Dermis blood vessel endothelial cell (primary cell): ENCODE measurements at regions not wholly inside any gene's neighbourhood (a gene's known extent, or its start where the extent isn't known, plus 50 kb on each side); places are given as distances from the start of the nearest gene placed in this dataset.

ENCODE experiments used
- DNase-seq: peaks from one replicate; pipeline ENCODE4 v3.0.0; 2010

DNA sequence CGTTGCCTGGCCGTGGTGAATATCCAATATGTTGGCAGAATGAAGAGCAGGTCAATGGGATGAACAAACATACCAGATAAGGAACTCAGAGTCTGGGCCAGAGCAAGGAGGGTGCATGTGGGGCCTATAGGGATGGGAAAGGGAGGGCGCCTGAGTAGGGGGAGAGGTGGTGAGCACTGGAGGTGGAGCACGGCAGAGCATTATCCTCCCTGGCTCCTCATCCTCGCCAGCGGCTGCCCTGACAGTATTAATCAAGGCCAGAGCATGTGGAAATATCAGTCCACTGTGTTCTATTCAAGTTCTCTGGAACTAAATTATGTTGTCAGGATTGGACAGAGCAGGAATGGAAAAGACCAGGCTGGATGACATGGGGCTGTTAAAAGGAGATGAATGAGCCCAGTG lies 254.8 kb upstream of the ZMIZ1 start:
- DNase-seq, result no peak

DNA sequence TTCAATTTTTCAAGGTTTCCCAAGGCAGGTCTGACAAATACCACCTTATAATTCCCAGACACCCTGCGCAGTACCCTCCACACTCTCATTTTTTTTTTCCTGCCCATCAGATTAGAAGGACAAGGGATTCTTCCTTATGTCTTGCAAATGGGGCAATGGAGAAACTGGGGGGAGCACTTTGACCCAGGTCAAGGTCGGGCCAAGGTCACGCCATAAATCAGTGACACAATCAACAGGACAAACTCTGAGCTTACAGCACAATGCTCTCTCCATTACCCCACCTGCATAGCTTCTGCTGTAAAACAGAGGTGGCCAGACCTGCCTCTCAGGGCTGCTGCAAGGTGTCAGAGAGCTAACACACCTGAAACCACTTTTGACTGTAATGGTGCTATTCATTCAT lies 254.4 kb upstream of the ZMIZ1 start:
- DNase-seq, result no peak

DNA sequence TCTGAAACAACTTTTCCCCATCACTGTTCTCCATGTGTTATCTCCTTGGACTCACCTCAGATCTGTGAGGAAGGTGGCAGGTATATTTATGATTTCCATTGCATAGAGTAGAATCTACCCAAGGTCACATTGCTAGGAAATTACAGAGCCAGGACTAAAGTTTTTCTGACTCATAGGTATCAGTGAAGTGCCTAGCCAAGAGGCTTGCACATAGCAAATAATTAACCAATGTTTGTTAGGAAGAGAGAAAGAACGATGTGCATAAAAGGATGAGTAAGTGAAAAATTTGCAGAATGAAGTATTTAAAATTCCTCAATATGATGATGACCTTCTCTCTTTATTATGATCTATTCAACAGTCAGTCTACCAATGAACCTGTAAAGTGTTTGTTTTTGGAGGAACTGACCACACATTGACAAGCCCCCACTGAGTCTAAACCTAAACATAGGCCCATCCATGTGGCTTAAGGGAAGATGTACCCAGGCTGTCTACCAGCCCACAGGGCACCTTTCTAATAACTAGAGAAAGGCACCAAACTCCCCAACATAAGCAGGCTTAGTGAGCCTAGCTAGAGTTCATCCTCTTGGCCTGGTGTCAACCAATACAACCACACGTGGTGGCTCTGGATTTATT lies 252.9 kb upstream of the ZMIZ1 start:
- DNase-seq, result no peak

DNA sequence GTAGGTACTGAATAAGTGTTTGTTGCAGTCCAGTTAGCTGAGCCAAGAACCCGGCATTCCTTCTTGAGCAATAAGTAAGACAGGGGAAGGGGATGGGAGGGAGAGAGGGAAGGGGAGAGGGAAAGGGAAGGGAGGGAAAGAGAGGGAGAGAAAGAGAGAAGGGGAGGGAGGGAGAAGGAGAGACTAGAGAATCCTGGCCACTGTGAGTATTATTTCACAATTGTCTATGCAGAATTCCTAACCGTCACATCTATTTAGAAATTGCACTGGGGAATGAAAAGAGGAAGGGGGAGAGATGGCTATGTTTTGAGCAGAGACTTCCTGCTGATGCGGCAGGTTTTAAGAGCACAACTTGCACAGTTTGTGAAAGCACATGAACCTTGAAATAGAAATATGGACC lies 251.4 kb upstream of the ZMIZ1 start:
- no peak for DNase-seq

DNA sequence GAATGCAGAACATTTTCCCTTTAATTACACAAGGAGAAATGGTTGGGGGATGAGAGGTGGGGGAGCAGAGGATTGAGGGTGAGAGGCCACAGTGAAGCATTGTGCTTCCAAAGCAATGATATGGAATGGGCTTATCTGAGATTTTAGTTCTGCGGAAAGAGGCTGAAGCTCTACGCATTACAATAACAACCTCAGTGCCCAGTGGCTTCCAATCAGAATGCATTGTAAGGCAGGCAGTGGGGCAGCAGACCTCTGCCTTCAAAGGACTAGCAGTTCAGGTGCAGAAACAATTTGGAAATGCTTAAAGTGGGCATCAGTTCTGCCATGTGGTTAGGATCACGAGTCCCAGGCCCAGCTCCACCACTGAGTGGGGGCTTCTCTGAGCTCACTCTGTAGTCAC lies 251.0 kb upstream of the ZMIZ1 start:
- no peak for DNase-seq

DNA sequence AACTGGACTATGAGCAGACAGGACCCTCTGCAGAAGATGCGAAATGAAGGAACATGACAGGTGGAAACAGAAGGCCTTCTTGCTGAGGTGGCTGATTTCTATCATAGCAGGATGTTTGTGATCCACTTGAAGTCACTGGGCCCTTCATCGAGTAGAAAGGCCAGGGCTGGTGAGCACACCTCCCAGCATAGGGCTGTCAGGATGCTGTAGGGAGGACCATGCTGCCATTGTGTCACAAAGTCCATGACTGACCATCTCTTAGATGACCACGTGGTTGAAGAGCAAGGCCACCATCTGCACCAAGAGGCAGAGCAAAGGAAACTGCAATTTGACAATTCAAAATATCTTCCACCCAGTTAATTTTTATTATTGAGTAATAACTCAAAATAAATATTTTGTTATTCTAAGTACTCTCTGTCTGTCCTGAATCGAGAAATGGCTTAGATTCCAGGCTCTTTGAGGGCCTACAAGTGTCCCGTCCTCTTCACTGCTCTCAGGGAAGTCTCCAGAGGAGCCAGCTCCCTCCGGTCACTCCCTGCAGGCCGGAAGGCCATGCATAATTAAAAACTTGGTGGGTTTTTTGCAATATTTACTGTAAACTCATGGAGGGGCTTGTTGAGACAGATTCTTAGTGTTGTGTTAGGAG lies 249.3 kb upstream of the ZMIZ1 start:
- DNase-seq, result no peak

DNA sequence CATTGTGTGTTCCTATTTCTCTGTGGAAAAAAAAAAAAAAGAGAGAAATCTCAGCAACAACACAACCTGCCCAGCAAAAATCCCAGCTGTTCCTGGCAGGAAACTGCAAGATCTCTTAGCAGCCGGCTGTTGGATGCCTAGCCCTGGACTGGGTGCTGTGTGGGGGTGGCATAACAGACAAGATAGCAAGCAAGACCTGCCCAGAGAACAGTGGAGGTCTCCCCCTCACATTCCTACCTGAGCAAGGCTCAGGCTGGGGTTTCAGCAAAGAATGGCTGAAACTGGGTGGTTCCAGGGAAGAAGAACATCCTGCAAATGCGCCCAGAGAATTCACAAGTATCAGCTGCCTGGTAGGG lies 248.8 kb upstream of the ZMIZ1 start:
- DNase-seq, result no peak

DNA sequence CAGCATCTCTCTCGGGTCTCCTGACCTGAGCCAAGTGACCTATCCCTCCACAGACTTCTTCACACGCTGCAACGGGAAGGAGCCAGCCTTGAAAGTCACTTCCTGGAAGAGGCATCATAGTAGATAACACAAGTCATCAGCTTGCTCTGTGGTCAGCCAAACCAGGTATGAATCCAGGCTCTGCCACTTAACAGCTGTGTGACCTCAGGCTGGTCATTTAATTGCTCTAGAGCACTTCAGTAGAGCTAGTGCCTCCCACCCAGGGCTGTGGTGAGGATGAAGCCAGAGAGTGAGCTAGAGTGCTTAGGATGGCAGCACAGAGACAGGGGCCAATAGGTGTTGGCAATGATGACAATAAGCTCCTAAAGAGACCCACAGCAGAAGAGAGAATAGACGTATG lies 247.7 kb upstream of the ZMIZ1 start:
- no peak for DNase-seq

DNA sequence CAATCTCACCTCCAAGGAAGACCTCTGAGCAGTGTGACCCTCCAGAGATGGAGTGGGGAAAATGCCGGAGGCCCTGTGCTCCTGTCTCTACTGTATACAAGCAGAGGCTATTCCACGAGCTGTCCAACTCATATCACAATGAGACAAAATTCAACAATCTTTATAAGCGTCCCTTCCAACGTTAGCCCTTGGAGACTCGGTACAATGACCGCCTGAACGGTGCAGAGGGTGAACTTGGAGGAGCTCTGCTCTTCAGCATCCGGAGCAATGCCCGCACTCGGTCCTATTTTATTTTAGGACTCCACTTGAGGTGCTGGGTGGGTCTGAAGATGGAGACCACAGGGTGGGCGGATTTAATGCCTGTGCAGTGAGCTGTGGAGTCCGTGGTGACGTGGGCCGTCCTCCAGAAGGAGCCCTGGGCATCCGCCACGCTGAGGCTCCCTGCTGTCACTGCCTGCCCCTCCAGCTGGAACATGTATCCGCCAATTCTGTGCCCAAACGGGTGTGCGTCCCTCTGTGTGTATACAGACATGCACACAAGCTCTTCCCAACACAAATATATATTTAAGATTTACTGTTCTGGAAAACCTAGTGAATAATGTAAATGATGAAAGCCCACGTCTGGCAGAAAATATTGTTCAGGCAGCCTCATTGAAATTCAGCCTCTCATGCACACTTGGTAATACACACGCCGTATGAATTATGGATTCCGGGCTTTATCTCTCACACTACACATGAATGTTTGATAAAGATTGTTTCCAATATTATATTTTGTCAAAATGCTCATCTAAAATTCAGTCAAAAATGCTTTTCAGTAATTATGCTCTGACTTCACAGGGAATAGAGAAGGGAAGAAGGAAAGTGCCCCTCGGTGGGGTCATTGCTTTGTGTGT lies 239.9 kb upstream of the ZMIZ1 start:
- DNase-seq, result no peak

DNA sequence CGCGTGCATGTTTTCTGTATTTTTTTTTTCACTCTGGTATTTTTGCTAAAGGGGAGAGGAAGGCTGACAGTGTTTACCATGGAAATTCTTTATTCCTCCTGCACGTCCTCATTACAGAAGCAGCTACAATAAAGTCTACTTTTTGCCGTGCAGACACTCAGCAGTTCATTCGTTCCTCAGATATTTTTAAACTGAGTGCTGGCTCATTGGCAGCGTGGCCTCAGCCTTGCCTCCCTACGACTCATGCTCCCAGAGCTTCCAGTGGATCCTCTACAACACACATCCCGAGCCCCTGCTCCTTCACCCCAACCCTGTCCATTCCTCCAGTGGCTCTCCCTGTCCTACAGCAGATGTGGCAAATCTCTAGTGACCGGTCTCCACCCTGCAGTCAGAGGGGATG lies 239.2 kb upstream of the ZMIZ1 start:
- no peak for DNase-seq

DNA sequence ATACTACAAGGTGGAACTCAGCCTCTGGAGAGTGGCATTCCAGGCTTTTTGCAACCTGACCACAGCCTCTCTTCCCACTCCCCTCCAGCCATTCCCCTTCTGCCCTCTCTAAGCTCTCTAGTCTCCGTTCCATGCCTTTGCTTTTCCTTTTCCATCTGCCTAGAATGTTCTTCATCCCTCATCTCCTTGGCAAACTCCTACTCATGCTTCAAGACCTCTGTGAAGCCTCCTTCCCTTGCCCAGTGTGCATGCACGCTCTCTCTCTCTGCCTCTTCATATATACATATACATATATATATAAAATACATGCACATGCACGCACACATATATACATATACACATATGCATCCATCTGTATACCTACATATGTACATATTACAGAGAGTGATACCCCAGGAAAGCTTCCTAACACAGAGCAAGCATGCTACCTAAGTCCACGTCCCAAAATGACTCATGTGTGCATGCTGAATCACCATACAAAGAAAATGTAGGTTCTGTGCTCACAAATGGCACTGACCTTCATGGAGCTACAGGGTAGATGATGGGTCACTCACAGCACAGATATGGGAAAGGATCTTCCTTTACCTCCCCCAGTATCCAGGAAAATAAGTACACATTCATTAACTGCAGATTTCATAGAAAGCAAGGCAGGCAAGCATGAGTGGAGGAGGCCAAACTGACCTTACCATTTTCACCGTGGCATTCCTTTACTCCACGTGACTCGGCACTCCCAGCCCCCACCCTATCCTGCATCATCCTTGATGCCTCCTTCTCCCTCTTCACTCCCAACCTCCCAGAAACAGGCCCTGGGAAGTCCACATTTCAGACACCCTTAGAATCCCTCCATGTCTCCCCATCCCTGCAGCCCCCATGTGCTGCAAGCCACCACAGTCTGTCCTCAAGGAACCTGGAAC lies 238.4 kb upstream of the ZMIZ1 start:
- no peak for DNase-seq

DNA sequence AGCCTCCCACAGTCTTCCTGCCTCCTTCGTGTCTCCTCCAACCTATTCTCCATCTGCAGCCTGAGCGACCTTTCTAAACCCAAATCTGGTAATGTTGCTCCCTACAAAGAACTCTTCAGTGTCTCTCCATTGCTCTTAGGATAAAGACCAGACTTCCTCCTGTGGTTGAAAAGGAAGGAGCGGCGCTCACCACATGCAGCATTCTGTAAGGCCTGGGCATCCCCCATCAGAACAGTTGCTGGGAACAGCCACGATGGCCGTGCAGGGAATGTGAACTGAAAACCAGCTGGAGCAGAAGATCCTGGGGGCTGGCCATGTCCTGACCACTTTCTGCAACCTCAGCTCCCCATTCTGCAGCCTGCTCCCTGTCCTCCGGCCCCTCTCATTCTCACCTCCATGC lies 237.8 kb upstream of the ZMIZ1 start:
- DNase-seq, result no peak

DNA sequence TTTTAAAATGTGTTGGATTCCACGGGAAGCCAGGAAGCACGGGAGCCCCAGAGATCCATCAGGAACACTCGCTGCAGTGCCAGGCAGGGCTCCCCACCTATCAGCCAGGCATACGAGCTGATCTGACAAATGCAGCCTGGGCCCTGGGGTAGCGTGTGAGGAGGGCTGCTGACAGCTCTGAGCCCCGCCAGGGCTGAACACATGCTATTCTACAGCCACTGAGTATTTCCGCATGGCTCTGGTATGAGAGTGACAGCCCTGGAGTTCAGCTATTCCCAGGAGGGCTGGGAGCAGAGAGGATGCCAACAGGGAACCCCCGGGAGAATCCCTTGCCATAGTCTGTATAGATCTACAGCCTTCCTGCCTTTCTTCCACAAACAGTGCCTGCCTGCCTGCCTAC lies 237.3 kb upstream of the ZMIZ1 start:
- DNase-seq, result no peak

DNA sequence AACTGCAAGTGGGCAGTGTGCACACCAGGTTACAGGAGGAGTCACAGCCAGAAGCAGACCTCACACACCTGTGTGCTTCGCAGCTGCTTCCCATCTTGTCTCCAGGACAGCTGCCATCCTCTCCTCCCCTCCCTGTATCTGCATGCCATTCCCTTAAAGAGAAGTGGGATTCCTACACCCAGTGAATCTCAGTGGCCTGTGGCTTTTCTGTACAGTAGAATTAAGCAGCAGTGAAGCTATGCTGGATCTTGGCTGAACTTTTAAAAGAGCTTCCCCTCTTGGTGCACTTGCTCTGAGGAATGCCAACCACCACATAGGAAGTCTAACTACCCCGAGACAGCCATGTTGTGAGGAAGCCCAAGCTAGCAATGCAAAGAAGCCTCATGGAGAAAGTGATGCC lies 236.5 kb upstream of the ZMIZ1 start:
- no peak for DNase-seq

DNA sequence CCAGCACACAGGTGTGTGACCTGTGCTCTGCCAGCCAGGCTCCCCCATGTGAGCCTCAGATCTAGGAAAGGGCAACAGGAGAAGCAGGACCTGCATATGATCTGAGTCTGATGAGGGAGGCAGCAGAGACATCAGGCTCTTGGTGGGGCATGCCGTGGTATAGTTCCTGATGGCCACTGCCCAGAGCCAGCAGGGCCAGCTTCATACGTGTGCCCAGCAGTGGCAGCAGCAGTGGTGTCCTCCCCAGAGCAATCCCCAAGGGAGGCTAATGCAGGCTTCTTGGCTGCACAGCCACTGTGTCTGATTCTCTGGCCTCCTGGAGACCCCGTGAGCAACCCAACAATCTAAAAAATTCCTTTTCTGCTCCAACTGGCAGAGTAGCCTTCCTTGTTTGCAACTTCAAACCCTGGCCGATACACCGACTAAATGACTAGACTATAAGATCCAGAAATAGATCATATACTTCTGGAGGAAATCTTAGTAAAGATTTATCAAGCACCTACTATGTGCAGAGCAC lies 230.6 kb upstream of the ZMIZ1 start:
- no peak for DNase-seq

DNA sequence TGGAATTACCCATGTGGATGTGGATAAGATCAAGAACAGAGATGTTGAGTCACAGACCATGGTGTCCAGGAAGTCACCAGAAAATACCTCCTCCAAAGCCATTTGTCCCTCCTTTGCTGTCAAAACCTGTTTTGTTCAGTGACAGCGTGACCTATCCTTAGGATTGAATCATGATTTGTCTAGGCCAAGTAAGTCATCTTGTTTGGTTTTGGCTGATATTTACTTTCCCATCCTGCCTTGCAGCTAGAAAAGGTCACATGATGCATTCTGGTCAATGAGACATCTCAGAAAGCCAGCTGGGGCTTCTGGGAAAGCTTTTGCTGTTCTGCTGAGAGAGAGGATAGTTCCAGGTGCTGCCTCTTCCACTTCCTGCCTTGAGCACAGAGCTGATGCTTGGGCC lies 225.3 kb upstream of the ZMIZ1 start:
- no peak for DNase-seq

DNA sequence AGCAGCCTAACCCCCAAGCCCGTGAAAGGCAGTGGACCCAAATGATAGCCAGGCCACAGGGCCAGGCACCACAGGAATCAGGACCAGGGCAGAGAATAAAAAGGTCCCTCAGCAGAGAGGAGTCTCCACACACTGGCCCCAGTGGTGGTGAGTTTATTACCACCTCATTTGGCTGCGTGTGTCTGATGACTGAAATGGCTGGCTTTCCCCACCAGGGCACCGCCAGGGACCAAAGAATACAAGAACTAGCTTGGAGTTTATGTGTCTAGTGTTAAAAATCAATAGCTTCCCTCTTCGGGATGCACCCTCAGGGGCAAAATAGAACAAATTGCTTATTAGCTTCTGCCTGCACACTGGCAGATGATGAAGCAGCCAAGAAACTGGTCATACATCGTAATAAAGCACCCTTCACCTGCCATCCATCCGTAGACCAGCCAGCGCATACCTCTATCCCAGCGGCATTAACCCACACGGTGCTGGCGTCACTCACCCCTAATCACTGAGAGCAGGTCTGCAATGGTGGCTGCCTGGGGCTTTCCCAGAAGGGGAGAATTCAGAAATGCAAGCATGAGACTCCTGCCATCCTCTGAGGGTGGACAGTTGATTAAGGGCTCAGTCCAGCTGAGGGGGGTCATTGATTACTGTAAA lies 223.7 kb upstream of the ZMIZ1 start:
- no peak for DNase-seq

DNA sequence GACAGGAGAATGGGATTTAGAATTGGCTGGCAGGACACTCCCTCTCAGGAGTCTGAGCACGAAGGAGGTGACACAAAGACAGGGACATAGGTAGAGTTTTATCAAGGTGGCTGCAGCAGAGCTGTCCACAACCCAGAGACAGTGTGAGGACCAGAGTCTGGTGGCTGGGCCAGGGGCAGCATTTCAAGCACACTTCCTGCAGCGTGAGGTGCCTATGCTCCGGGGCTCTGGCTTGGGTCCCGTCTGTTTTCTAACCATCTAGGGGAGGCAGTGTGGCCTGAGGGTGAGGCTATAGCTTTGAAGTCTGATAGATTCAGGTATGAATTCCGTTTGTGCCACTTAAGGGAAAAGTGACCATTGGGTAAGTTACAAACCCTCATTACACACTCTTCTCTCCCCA lies 222.7 kb upstream of the ZMIZ1 start:
- DNase-seq, result no peak

DNA sequence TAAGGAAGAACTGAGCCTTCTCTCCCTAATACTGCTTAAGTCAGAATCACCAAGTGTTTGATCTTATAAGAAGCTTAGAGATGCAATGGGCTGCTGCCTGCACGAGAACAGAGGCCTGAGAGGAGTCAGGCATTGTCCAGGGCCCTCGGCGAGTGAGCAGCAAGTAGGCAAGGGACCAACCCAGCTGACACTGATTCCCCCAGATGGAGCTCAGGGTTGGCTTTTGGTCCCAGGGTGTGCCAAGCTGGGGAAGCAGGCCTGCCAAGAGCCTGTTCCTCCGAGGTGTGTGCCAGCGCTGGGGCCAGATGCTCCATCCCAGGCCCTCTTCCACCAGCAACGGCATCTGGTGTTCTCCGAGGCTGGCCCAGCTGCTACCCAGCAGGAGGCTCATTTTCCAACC lies 222.0 kb upstream of the ZMIZ1 start:
- no peak for DNase-seq

DNA sequence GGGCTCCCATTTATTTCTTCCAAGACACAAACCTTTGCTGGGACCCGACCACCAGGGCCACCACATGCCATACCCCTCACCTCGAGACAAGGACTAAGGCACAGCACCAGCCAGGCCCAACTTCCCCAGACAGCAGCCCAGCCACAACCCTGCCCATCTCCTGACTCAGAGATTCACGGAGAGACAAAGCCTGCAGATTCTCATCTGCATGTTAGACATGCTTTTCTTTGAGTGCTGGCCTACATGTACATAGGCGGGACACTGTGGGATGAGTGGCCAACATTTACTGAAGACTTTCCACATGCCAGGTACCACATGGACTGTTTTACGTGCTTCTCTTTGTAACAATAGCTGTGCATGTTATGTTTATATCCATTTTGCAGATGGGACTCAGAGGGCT lies 221.3 kb upstream of the ZMIZ1 start:
- no peak for DNase-seq

DNA sequence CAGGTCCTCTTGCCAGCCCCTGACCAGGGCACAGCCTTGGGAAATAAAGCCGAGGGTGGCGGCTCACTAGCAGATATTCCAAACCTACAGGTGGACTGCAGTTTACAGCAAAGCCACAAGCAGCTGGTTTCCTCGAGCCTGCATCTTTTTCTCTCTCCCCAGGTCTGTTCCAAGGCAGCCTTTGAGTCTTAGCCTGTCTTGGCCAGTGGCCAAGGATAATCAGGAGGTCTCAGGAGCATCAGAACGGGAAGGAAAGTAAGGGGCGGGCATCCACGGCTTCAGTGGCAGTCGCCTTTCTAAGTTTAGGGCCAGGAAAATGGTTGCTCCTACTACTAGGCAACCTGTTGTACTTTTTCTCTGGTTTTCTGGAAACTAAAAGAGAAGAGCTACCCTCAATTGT lies 219.7 kb upstream of the ZMIZ1 start:
- DNase-seq, result no peak

DNA sequence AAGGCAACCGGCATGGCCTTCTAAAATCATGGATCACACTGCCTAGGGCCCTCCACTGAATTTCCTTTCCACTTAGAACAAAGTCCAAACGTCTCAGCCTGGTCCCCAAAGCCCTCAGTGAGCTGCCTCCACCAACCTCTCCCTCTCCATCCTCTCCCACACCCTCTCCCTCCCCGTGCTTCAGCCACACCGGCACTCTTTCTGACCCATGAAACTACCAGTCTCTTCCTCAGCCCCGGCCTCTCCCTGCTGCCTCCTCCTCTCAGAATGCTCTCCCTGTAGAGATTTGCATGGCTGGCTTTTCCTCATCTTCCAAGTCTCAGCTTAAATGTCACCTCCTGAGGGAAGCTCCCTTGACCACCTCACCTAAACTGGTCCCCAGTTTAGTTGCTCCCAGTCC lies 219.0 kb upstream of the ZMIZ1 start:
- DNase-seq, result no peak
